SK-N-SH (cell line): ENCODE measurements at regions not wholly inside any gene's neighbourhood (a gene's known extent, or its start where the extent isn't known, plus 50 kb on each side); places are given as distances from the start of the nearest gene placed in this dataset.
"Not testable (repeated sequence)": the region's sequence is repeated elsewhere in the genome, so short reads cannot be mapped to it uniquely, and the experiment has no call there.

Experiments used
- CTCF ChIA-PET: fragments of 300-600, 350-600 bp; formaldehyde crosslinking; extraction: SDS; loops from one replicate; lab custom pipeline; 2021; lab: Yijun Ruan, JAX
- POLR2A ChIA-PET: fragments of 350-600 bp; sonication (Branson Sonifier 250); formaldehyde crosslinking; extraction: SDS; loops from one replicate; lab custom pipeline; 2020; ENCODE audit warnings: antibody characterized with exemption, inconsistent platforms; lab: Yijun Ruan, JAX
- DNase-seq: peaks from one replicate; pipeline ENCODE4 v3.0.0; 2012
- H2AFZ ChIP-seq: fragments of 200-600 bp; sonication (generic); 2 replicates; pipeline ENCODE4 v1.8.1; 2016; ENCODE audit warnings: antibody characterized with exemption, mild to moderate bottlenecking, low read depth
- H3F3A ChIP-seq: fragments of 200-600 bp; sonication (generic); replicated peaks from 2 replicates; pipeline ENCODE3; 2016; ENCODE audit warnings: antibody characterized with exemption, mild to moderate bottlenecking; ENCODE audit not compliant: insufficient read depth
- H3K27ac ChIP-seq, 2 experiments: fragments of 200-500 bp in 1 of 2; fragments of 200-600 bp in 1 of 2; sonication (Bioruptor generic) in 1 of 2; sonication (generic), shearing (Covaris generic) in 1 of 2; 2 replicates each; pipeline versions ENCODE4 v1.5.1 to v1.6.1; 2014 to 2016; ENCODE audit warnings: low read depth in 2 of 2, inconsistent platforms in 1 of 2, low read length in 1 of 2, mild to moderate bottlenecking in 1 of 2, mixed read lengths in 1 of 2
- H3K27me3 ChIP-seq: fragments of 200-600 bp; sonication (generic), shearing (Covaris generic); 2 replicates; pipeline ENCODE4 v1.6.1; 2016; ENCODE audit warnings: mixed run types; ENCODE audit not compliant: insufficient read depth
- H3K36me3 ChIP-seq, 2 experiments: fragments of 200-500 bp in 1 of 2; fragments of 200-600 bp in 1 of 2; sonication (Bioruptor generic) in 1 of 2; sonication (generic) in 1 of 2; replicated peaks in 1 of 2; 2 replicates each; pipeline versions ENCODE3 to v1.5.1; 2014 to 2016; ENCODE audit warnings: low read length in 1 of 2, mild to moderate bottlenecking in 1 of 2; ENCODE audit not compliant: insufficient read depth in 2 of 2, control insufficient read depth in 1 of 2
- H3K4me1 ChIP-seq, 2 experiments: fragments of 200-500 bp in 1 of 2; fragments of 200-600 bp in 1 of 2; sonication (Bioruptor generic) in 1 of 2; sonication (generic), shearing (Covaris generic) in 1 of 2; 2 replicates each; pipeline versions ENCODE4 v1.5.1 to v1.6.1; 2014 to 2016; ENCODE audit warnings: low read depth in 1 of 2, low read length in 1 of 2, mixed run types in 1 of 2; ENCODE audit not compliant: insufficient read depth in 2 of 2, control insufficient read depth in 1 of 2
- H3K4me2 ChIP-seq: fragments of 200-600 bp; sonication (generic), shearing (Covaris generic); 2 replicates; pipeline ENCODE4 v1.6.1; 2017; ENCODE audit warnings: mixed run types
- H3K4me3 ChIP-seq, 2 experiments: fragments of 200-500 bp in 1 of 2; fragments of 200-600 bp in 1 of 2; sonication (Bioruptor generic) in 1 of 2; sonication (generic), shearing (Covaris generic) in 1 of 2; 2 replicates each; pipeline versions ENCODE4 v1.5.1 to v1.8.1; 2014 to 2016; ENCODE audit warnings: low read depth in 2 of 2, inconsistent platforms in 1 of 2, low read length in 1 of 2, mild to moderate bottlenecking in 1 of 2, mixed read lengths in 1 of 2, moderate library complexity in 1 of 2
- H3K79me2 ChIP-seq: fragments of 200-600 bp; sonication (generic); 2 replicates; pipeline ENCODE4 v1.8.1; 2017; ENCODE audit warnings: mild to moderate bottlenecking; ENCODE audit not compliant: insufficient read depth
- H3K9ac ChIP-seq: fragments of 200-600 bp; sonication (generic); 2 replicates; pipeline ENCODE4 v1.6.1; 2017; ENCODE audit warnings: mixed run types
- H3K9me2 ChIP-seq: fragments of 200-600 bp; sonication (generic); 2 replicates; pipeline ENCODE4 v1.6.1; 2017; ENCODE audit warnings: mixed run types
- H3K9me3 ChIP-seq: fragments of 200-600 bp; sonication (generic); 2 replicates; pipeline ENCODE4 v1.6.1; 2017; ENCODE audit warnings: mixed run types, mild to moderate bottlenecking, moderate library complexity
- H4K20me1 ChIP-seq: fragments of 200-600 bp; sonication (generic); 2 replicates; pipeline ENCODE4 v1.6.1; 2017; ENCODE audit warnings: mild to moderate bottlenecking, mixed run types; ENCODE audit not compliant: insufficient read depth
- CHD2 ChIP-seq: fragments of 150-350 bp; IDR thresholded peaks from 2 replicates; pipeline ENCODE4 v1.6.1; 2018; ENCODE audit warnings: low read length; ENCODE audit not compliant: partially characterized antibody
- CTCF ChIP-seq: fragments of 200-600 bp; sonication (generic); IDR thresholded peaks from 2 replicates; pipeline ENCODE4 v1.6.1; 2017; ENCODE audit warnings: antibody characterized with exemption, mild to moderate bottlenecking, moderate library complexity
- FOSL2 ChIP-seq: IDR thresholded peaks from 2 replicates; pipeline ENCODE4 v1.4.0; 2012; ENCODE audit warnings: low read depth, mild to moderate bottlenecking, moderate library complexity, borderline replicate concordance
- FOXJ3 ChIP-seq: sonication (generic); formaldehyde crosslinking; IDR thresholded peaks from 2 replicates; pipeline ENCODE4 v1.5.1; 2020; ENCODE audit warnings: mild to moderate bottlenecking, missing genetic modification reagents
- GATA2 ChIP-seq: sonication (generic); formaldehyde crosslinking; IDR thresholded peaks from 2 replicates; pipeline ENCODE4 v1.5.0; 2020; ENCODE audit warnings: mild to moderate bottlenecking, missing genetic modification reagents
- MXI1 ChIP-seq: IDR thresholded peaks from 2 replicates; pipeline ENCODE4 v1.6.1; 2012; ENCODE audit warnings: mild to moderate bottlenecking, low read depth, low read length, improper control_type of control experiment
- RCOR1 ChIP-seq: fragments of 150-350 bp; IDR thresholded peaks from 2 replicates; pipeline ENCODE4 v1.6.1; 2017; ENCODE audit warnings: antibody characterized with exemption, low read length
- RFX5 ChIP-seq: IDR thresholded peaks from 2 replicates; pipeline ENCODE4 v1.6.1; 2012; ENCODE audit warnings: mild to moderate bottlenecking, improper control_type of control experiment, low read length
- SIN3A ChIP-seq: IDR thresholded peaks from 2 replicates; pipeline ENCODE4 v1.6.1; 2012; ENCODE audit warnings: low read depth, mild to moderate bottlenecking, low read length, moderate library complexity, borderline replicate concordance
- TEAD4 ChIP-seq: IDR thresholded peaks from 2 replicates; pipeline ENCODE4 v1.4.0; 2012; ENCODE audit warnings: mild to moderate bottlenecking, borderline replicate concordance; ENCODE audit not compliant: insufficient read depth
- YY1 ChIP-seq: IDR thresholded peaks from 2 replicates; pipeline ENCODE4 v1.4.0; 2012; ENCODE audit warnings: low read depth, mild to moderate bottlenecking
- WGBS: methylation state at CpG from one replicate; pipeline ENCODE4 v1.1.6; 2017; ENCODE audit warnings: low lambda C conversion rate; 5-methylcytosine and 5-hydroxymethylcytosine counted together
- TF ChIP-seq, protein P1 (sequence below): IDR thresholded peaks from 2 replicates; pipeline ENCODE4 v1.6.1; 2012; ENCODE audit warnings: mild to moderate bottlenecking, low read depth, low read length, moderate library complexity
- TF ChIP-seq, protein P2 (sequence below): IDR thresholded peaks from 2 replicates; pipeline ENCODE4 v1.4.0; 2012; ENCODE audit warnings: low read depth, borderline replicate concordance

DNA sequence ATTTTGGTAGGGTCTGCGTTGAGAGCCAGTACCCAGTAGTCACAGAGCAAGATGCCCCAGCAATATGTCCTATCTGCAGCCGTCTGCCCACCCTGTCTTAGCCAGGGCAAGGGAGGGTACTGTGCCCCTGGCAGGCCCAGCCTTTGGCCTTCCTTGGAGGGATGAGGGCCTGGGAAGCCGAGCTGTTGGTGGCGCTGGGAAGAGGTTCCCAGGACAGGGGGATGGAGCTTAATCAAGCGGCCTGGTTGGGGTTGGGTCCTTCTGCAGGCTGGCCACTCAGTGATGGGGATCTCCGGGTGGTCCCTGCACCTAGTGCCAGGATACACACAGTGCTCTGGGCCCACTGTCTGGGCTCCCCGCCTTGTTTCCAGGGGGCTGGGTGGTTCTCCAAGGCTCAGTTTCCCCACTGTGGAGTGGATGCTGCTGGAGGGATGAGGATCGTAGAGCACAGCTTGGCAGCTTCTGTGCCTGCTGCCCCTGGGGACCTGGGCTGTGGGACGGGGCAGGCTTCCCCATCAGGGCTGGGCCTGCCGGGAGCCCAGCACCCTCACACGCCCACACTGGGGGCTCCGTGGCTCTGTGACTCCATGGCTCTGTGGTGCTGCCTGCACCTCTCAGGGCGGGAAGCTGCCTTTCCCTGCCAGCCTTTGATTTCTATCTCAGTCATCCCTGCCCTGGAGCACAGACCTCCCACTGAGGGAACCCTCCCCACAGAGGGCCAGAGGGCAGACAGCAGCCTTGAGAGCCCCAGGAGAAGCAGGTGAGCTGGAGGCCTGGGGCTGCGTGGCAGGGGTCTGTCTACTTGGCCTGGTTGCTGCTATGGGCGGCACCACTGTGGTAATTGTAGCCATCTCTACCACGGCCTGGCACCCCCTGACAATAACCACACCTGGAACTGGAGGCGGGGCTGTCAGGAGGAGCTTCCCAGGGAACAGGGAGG lies 357.0 kb downstream of the TMEM121 start:
- POLR2A ChIA-PET = no interaction called here
- Histone ChIP-seq H4K20me1 (no peaks in the 10 kb centered on the region), H2AFZ (no peak overlapping the region), H3F3A (no peaks in the 10 kb centered on the region), H3K4me1 (peaks cover 0 to 41% of the 10 kb centered on the region in 2 experiments; a peak in 1 of 4 replicates)
- WGBS = 42% methylated on average over 6 of the region's 17 CpGs
- TF ChIP-seq FOSL2 (no peak), MXI1 (no peak)
- TF ChIP-seq, all 33 proteins: peak for 0
- DNase-seq = no peak
- Histone ChIP-seq H3K9ac (no peak overlapping the region), H3K27ac (no peak overlapping the region; a peak in 1 of 4 replicates), H3K4me2 (no peak overlapping the region), H3K4me3 (no peak overlapping the region), H3K36me3 (no peaks in the 10 kb centered on the region), H3K9me3 (no peaks in the 10 kb centered on the region), H3K9me2 (no peaks in the 10 kb centered on the region), H3K79me2 (no peaks in the 10 kb centered on the region), H3K27me3 (no peaks in the 10 kb centered on the region)
- CTCF ChIA-PET = no interaction called here

DNA sequence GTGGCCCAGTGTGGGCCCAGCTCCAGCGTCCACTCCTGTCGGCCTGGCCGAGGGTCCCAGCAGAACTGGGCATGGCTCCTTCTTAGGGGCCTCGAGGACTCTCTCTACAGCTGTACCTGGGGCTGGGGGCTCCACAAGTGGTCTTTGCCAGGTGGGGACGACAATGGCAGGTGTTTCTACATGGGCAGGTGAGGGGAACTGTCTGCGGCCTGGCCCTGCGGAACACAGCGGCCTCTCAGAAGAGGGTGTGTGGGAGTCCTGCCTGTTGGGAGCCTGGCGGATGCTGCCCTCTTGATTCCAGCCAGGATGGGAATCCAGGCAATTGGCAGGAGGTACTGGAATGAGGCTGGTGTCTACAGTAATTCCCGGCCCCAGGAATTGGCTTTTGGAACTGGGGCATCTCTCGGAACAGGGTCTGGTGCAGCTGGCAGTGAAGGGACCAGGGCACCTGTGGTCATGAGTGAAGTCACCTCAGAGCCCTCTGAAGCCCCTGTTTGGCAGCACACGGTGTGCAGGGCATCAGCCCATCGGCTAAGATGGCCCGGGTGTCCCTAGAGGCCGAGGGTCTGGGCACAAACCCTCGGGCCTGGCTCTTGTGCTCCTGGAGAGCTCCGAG lies 357.9 kb downstream of the TMEM121 start:
- POLR2A ChIA-PET, H2AFZ ChIP-seq, H4K20me1 ChIP-seq, H3K27me3 ChIP-seq, H3K4me3 ChIP-seq, H3K79me2 ChIP-seq, H3K9ac ChIP-seq, H3K4me2 ChIP-seq, CTCF ChIA-PET, H3K9me2 ChIP-seq, H3K27ac ChIP-seq, H3F3A ChIP-seq, H3K9me3 ChIP-seq, DNase-seq, H3K36me3 ChIP-seq: not testable (repeated sequence)
- peaks cover 0 to 44% of the 10 kb centered on the region in 2 experiments; a peak in 1 of 4 replicates for H3K4me1 ChIP-seq
- 40% methylated on average over 1 of the region's 17 CpGs for WGBS

DNA sequence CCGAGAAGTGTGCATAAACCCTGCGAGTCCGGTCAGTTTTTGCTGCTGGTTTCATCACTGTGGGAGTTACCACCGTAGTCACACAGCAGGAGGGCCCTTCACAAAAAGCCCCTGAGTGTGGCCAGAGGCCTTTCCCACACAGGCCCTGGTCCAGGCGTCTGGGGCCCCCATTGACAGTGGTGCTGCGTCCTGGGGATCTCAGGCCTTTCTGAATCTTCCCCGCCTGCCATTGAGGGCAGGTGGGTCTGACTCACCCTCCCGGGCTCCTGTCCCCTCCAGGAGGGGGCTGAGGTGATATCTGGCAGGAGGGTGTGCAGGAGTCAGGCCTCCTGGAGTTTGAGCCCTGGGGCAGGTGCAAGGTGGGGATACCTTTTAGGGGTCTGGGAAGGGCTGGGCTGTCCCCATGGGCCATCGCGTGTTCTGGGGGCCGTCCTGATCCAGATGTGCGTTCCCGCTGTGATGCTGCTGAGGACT lies 358.5 kb downstream of the TMEM121 start:
- 30% methylated on average over 7 of the region's 13 CpGs for WGBS
- Histone ChIP-seq H3K79me2 (no peaks in the 10 kb centered on the region), H3F3A (no peaks in the 10 kb centered on the region), H3K9ac (no peak overlapping the region), H3K36me3 (no peaks in the 10 kb centered on the region), H3K9me3 (no peaks in the 10 kb centered on the region), H3K4me3 (no peak overlapping the region), H4K20me1 (no peaks in the 10 kb centered on the region), H3K4me1 (peaks cover 0 to 44% of the 10 kb centered on the region in 2 experiments; a peak in 1 of 4 replicates), H3K27ac (no peak overlapping the region; a peak in 1 of 4 replicates), H3K9me2 (no peaks in the 10 kb centered on the region), H2AFZ (no peak overlapping the region), H3K4me2 (no peak overlapping the region), H3K27me3 (no peaks in the 10 kb centered on the region)
- no peak for DNase-seq
- CTCF ChIA-PET = no interaction called here
- POLR2A ChIA-PET = no interaction called here
- TF ChIP-seq TEAD4 (no peak), FOXJ3 (CRISPR knock-in tag) (no peak), RCOR1 (no peak), YY1 (no peak), CTCF (no peak), CHD2 (no peak), GATA2 (no peak), RFX5 (no peak), SIN3A (no peak)
- TF ChIP-seq, protein P1, sequence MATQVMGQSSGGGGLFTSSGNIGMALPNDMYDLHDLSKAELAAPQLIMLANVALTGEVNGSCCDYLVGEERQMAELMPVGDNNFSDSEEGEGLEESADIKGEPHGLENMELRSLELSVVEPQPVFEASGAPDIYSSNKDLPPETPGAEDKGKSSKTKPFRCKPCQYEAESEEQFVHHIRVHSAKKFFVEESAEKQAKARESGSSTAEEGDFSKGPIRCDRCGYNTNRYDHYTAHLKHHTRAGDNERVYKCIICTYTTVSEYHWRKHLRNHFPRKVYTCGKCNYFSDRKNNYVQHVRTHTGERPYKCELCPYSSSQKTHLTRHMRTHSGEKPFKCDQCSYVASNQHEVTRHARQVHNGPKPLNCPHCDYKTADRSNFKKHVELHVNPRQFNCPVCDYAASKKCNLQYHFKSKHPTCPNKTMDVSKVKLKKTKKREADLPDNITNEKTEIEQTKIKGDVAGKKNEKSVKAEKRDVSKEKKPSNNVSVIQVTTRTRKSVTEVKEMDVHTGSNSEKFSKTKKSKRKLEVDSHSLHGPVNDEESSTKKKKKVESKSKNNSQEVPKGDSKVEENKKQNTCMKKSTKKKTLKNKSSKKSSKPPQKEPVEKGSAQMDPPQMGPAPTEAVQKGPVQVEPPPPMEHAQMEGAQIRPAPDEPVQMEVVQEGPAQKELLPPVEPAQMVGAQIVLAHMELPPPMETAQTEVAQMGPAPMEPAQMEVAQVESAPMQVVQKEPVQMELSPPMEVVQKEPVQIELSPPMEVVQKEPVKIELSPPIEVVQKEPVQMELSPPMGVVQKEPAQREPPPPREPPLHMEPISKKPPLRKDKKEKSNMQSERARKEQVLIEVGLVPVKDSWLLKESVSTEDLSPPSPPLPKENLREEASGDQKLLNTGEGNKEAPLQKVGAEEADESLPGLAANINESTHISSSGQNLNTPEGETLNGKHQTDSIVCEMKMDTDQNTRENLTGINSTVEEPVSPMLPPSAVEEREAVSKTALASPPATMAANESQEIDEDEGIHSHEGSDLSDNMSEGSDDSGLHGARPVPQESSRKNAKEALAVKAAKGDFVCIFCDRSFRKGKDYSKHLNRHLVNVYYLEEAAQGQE = no peak
- TF ChIP-seq, protein P2, sequence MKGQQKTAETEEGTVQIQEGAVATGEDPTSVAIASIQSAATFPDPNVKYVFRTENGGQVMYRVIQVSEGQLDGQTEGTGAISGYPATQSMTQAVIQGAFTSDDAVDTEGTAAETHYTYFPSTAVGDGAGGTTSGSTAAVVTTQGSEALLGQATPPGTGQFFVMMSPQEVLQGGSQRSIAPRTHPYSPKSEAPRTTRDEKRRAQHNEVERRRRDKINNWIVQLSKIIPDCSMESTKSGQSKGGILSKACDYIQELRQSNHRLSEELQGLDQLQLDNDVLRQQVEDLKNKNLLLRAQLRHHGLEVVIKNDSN = no peak
